ENCODE measurements at regions not wholly inside any gene's neighbourhood (a gene's known extent, or its start where the extent isn't known, plus 50 kb on each side); places are given as distances from the start of the nearest gene placed in this dataset.

DNA sequence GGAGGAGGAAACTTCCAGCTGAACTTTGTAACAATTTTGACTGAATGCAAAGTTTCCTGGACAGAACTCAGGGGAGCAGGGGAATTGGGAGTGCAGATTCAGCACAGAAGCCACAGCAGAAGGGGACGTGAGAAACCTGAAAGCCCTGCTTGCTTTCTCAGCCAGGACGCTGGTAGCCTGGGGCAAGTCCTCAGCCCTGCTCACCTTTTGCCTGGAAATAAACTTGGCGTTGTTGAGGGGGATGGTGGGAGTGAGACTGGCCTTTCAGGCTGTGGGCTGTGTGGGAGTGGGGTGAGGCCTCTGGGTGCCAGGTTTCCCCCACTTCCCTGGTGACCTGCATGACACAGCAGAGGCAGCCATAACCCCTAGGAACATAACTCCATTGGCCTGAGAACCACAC is 238.1 kb upstream of the HS3ST5 start:
- TF ChIP-seq, protein P1, sequence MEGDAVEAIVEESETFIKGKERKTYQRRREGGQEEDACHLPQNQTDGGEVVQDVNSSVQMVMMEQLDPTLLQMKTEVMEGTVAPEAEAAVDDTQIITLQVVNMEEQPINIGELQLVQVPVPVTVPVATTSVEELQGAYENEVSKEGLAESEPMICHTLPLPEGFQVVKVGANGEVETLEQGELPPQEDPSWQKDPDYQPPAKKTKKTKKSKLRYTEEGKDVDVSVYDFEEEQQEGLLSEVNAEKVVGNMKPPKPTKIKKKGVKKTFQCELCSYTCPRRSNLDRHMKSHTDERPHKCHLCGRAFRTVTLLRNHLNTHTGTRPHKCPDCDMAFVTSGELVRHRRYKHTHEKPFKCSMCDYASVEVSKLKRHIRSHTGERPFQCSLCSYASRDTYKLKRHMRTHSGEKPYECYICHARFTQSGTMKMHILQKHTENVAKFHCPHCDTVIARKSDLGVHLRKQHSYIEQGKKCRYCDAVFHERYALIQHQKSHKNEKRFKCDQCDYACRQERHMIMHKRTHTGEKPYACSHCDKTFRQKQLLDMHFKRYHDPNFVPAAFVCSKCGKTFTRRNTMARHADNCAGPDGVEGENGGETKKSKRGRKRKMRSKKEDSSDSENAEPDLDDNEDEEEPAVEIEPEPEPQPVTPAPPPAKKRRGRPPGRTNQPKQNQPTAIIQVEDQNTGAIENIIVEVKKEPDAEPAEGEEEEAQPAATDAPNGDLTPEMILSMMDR (IDR thresholded peaks at IDR 0.05 in 8 of 11, conservative IDR thresholded peaks at IDR 0.05 in 3 of 11) = no peak
- TF ChIP-seq POLR2AphosphoS5 (IDR thresholded peaks at IDR 0.05) = no peak
